Nephron (organoid): ENCODE measurements at regions not wholly inside any gene's neighbourhood (a gene's known extent, or its start where the extent isn't known, plus 50 kb on each side); places are given as distances from the start of the nearest gene placed in this dataset.

Experiments
- H3K27ac Mint-ChIP-seq, 3 experiments: 2 replicates each; pipeline ENCODE4 v1.8.0; 2020; ENCODE audit warnings: mixed read lengths in 3 of 3, mild to moderate bottlenecking in 2 of 3, moderate library complexity in 1 of 3
- H3K27me3 Mint-ChIP-seq: 2 replicates; pipeline ENCODE4 v1.8.0; 2021; ENCODE audit warnings: low read depth, mild to moderate bottlenecking, moderate library complexity, mixed read lengths
- H3K36me3 Mint-ChIP-seq: 2 replicates; pipeline ENCODE4 v1.8.0; 2020; ENCODE audit warnings: low read depth, mixed read lengths
- H3K4me1 Mint-ChIP-seq: 2 replicates; pipeline ENCODE4 v1.8.0; 2020; ENCODE audit warnings: mixed read lengths
- H3K4me3 Mint-ChIP-seq, 3 experiments: 2 replicates each; pipeline ENCODE4 v1.8.0; 2020; ENCODE audit warnings: mild to moderate bottlenecking in 3 of 3, mixed read lengths in 3 of 3, moderate library complexity in 2 of 3
- H3K9me3 Mint-ChIP-seq: 2 replicates; pipeline ENCODE4 v1.8.0; 2020; ENCODE audit warnings: mixed read lengths
- TF ChIP-seq, protein P1 (sequence below), 3 experiments: fragments of 200-600 bp; sonication (generic); IDR thresholded peaks; one replicate each; pipeline ENCODE4 v1.5.0; 2021; ENCODE audit warnings: antibody characterized with exemption in 3 of 3; ENCODE audit not compliant: unreplicated experiment in 3 of 3

DNA sequence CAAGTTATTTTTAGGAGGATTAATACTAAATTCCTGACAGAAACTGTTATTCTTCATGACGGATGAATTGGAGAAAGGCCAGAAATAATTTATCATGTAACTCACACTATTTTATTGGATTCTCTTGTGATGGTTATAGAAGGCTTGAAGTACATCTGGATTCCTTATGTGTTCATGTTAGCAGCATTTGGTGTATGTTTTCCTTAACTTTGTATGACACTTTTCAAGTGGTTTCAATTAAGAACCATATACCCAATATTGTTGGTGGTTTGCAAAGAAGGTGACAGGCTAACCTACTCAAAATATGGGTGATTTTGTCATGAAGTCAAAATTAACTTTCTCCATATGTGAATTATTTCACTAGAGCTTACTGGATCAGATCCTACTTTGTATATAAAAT is 532.2 kb upstream of the CNTNAP2 start:
- no peak overlapping the region for H3K4me3 Mint-ChIP-seq
- peaks cover 2% of the 10 kb centered on the region for H3K9me3 Mint-ChIP-seq
- TF ChIP-seq, protein P1, sequence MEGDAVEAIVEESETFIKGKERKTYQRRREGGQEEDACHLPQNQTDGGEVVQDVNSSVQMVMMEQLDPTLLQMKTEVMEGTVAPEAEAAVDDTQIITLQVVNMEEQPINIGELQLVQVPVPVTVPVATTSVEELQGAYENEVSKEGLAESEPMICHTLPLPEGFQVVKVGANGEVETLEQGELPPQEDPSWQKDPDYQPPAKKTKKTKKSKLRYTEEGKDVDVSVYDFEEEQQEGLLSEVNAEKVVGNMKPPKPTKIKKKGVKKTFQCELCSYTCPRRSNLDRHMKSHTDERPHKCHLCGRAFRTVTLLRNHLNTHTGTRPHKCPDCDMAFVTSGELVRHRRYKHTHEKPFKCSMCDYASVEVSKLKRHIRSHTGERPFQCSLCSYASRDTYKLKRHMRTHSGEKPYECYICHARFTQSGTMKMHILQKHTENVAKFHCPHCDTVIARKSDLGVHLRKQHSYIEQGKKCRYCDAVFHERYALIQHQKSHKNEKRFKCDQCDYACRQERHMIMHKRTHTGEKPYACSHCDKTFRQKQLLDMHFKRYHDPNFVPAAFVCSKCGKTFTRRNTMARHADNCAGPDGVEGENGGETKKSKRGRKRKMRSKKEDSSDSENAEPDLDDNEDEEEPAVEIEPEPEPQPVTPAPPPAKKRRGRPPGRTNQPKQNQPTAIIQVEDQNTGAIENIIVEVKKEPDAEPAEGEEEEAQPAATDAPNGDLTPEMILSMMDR (IDR thresholded peaks at IDR 0.05; ENCODE audit: unreplicated experiment in 3 of 3), result no peak
- H3K36me3 Mint-ChIP-seq, result no peaks in the 10 kb centered on the region
- H3K27ac Mint-ChIP-seq, result no peak overlapping the region
- no peaks in the 10 kb centered on the region for H3K27me3 Mint-ChIP-seq
- no peaks in the 10 kb centered on the region for H3K4me1 Mint-ChIP-seq

DNA sequence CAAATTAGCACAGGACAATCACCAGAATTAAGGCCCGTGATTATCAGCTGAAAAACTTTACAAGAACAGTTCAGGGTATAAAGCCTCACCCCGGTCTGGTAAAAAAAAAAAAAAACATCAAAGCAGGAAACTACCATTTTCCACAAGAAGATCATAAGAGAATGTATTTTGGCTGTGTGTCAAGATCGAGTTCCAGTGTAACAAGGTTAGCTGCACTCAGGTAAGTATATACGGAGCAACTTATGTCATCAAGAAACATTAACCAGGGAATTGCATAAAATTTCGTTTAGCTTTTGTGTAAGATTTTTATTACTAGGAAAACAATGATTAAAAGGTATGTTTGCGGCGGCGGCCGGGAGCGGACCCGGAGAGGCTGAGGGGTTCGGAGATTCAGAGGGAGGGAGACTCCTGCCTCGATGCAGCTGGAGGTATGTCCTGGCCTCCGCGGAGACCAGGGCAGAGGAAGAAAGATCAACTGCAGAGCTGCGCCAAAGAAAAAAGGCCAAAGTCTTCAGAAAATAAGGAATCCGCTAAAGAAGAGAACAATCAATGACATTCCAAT is 533.8 kb upstream of the CNTNAP2 start:
- no peaks in the 10 kb centered on the region for H3K27me3 Mint-ChIP-seq
- no peak overlapping the region for H3K4me3 Mint-ChIP-seq
- no peaks in the 10 kb centered on the region for H3K36me3 Mint-ChIP-seq
- H3K27ac Mint-ChIP-seq, result peak overlapping the region in 1 of 3 experiments; percentile 66
- H3K9me3 Mint-ChIP-seq, result peaks cover 4% of the 10 kb centered on the region
- H3K4me1 Mint-ChIP-seq, result no peaks in the 10 kb centered on the region
- TF ChIP-seq, protein P1 (IDR thresholded peaks at IDR 0.05; ENCODE audit: unreplicated experiment in 3 of 3), result no peak

DNA sequence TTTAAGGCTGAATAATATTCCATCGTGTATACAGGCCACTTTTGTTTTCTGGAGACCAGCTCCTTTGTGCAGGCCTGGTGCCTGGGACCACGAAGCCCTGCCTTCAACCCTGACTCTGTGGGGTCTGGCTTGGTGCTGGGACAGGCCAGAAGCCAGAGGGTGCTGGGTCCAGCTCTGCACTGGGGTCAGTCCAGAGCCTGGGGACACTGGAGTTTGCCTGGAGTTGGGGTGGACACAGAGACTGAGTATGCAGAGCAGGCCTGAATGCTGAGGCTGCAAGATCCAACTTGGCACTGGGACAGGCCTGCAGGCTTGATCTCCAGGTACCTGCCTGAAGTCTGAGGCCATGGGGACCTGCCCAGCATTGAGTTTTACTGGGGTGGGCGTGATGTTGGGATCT is 558.8 kb upstream of the CNTNAP2 start:
- TF ChIP-seq, protein P1 (IDR thresholded peaks at IDR 0.05; ENCODE audit: unreplicated experiment in 3 of 3), result no peak
- Mint-ChIP-seq H3K27ac (no peak overlapping the region), H3K27me3 (no peaks in the 10 kb centered on the region), H3K4me3 (no peak overlapping the region), H3K36me3 (no peaks in the 10 kb centered on the region), H3K9me3 (no peaks in the 10 kb centered on the region), H3K4me1 (no peaks in the 10 kb centered on the region)

DNA sequence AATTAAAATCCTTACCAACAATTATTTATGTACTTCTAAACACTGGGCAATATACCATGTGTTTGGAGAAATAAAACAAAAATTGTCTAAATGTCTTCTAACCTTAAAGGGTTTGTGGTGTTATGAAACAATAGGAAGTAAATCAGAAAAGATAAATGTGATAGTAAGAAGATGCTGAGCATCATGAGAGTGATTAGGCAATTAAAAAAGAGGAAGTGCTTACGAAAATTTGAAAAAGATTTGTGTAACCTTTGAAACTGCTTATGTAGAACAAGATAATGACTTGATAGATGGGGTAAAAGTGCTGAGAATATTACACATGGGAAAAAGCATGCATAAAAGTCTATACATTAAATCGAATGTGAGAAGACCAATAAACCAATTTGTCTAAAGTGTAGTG is 573.4 kb upstream of the CNTNAP2 start:
- Mint-ChIP-seq H3K27me3 (no peaks in the 10 kb centered on the region), H3K4me3 (no peak overlapping the region), H3K27ac (no peak overlapping the region), H3K4me1 (no peaks in the 10 kb centered on the region), H3K36me3 (no peaks in the 10 kb centered on the region), H3K9me3 (no peaks in the 10 kb centered on the region)
- TF ChIP-seq, protein P1 (IDR thresholded peaks at IDR 0.05; ENCODE audit: unreplicated experiment in 3 of 3), result no peak

DNA sequence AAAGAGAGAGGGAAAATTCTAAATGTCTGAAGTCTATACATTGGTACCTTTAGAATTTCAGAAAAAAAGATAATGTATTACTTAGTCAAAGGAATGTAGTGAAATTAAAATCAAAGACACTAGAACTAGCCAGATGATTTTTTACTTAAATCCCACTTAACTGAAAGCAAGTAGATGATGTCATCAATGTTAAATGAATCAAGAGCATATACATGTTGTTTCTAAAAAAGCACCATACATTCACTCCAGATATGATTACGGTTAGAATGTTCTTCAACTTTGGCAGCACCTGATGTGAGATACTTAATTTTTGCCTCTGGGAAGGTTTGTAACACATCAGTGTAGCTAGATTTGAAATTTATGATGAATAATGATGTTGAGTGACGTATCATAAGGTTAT is 576.7 kb upstream of the CNTNAP2 start:
- Mint-ChIP-seq H3K4me3 (no peak overlapping the region), H3K27me3 (no peaks in the 10 kb centered on the region), H3K27ac (no peak overlapping the region), H3K4me1 (no peaks in the 10 kb centered on the region), H3K36me3 (no peaks in the 10 kb centered on the region), H3K9me3 (no peaks in the 10 kb centered on the region)
- TF ChIP-seq, protein P1 (IDR thresholded peaks at IDR 0.05; ENCODE audit: unreplicated experiment in 3 of 3), result no peak

DNA sequence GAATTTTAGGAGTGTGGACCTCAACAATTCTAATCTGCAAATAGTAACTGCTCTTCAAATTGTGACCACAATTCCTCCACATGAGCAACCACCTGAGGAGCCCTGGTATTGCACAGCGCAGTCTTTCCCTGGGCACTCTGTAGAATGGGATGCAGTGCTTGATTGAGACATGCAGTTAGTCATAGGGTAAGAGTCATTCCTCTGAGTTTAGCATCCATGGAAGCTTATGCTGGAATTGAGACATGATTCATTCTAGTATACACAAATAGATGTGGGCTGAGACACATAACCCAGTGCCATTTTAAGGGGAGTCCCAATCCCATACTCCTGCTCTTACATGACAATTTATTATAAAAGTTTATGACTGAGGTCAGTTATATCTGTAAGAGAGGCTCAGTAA is 582.3 kb upstream of the CNTNAP2 start:
- Mint-ChIP-seq H3K36me3 (no peaks in the 10 kb centered on the region), H3K27ac (no peak overlapping the region), H3K4me3 (no peak overlapping the region), H3K9me3 (no peaks in the 10 kb centered on the region), H3K27me3 (no peaks in the 10 kb centered on the region), H3K4me1 (no peaks in the 10 kb centered on the region)
- TF ChIP-seq, protein P1 (IDR thresholded peaks at IDR 0.05; ENCODE audit: unreplicated experiment in 3 of 3), result no peak
